ENCODE measurements at regions not wholly inside any gene's neighbourhood (a gene's known extent, or its start where the extent isn't known, plus 50 kb on each side); places are given as distances from the start of the nearest gene placed in this dataset.

DNA sequence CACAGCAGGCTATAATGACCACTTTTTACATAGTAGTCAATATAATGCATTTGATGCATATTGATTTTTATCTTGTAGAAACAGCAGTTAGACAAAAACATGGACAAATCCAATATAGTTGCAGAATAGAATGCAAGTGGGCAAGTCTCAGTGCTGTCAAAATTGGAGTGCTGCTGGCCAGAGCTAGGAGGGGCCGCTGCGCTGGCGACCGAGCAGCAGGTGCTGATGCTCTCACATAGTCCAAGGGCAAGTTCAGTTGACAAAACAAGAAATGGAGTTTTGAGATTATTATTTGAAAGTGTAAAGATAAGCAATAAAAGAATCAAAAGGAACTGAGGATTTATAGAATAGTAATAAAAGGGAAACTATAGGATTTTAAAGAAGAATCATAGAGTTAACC is 60.6 kb upstream of the CDK20 start:
- no peak overlapping the region for H3K4me3 ChIP-seq
- ChIA-PET CTCF (no interaction called here), POLR2A (no interaction called here)
- ATAC-seq (no peak), DNase-seq (ENCODE audit: low read depth in 1 of 2, low spot score in 1 of 2) (no peak), FAIRE-seq (no peak)
- TF ChIP-seq, protein P1, sequence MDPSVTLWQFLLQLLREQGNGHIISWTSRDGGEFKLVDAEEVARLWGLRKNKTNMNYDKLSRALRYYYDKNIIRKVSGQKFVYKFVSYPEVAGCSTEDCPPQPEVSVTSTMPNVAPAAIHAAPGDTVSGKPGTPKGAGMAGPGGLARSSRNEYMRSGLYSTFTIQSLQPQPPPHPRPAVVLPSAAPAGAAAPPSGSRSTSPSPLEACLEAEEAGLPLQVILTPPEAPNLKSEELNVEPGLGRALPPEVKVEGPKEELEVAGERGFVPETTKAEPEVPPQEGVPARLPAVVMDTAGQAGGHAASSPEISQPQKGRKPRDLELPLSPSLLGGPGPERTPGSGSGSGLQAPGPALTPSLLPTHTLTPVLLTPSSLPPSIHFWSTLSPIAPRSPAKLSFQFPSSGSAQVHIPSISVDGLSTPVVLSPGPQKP (IDR thresholded peaks at IDR 0.05; ENCODE audit: low read depth, low read length) = no peak
- TF ChIP-seq JUNB (IDR thresholded peaks at IDR 0.05) (no peak), SMC3 (IDR thresholded peaks at IDR 0.05) (no peak), ZFP36 (IDR thresholded peaks at IDR 0.05; ENCODE audit: borderline replicate concordance, partially characterized antibody) (no peak), MAZ (IDR thresholded peaks at IDR 0.05; ENCODE audit: borderline replicate concordance, low read depth, low read length) (no peak), HOXB5 (CRISPR knock-in tag; IDR thresholded peaks at IDR 0.05) (no peak), RFX5 (IDR thresholded peaks at IDR 0.05) (no peak), ZC3H11A (IDR thresholded peaks at IDR 0.05) (no peak), HEYL (CRISPR knock-in tag; IDR thresholded peaks at IDR 0.05) (no peak), ESRRA (IDR thresholded peaks at IDR 0.05; ENCODE audit: borderline replicate concordance, low read length) (no peak), POLR2AphosphoS2 (conservative IDR thresholded peaks at IDR 0.05; ENCODE audit: low read length) (no peak), JUN (IDR thresholded peaks at IDR 0.05) (no peak)
- H3K4me1 ChIP-seq = peaks cover 5% of the 10 kb centered on the region; the same call in 1 of the 3 replicates
- peaks cover 22% of the 10 kb centered on the region for H3K9me3 ChIP-seq
- no peak overlapping the region for H3K27ac ChIP-seq
- WGBS (ENCODE audit: missing lambda C conversion rate) = 93% methylated on average over 4 of the region's 4 CpGs
- H3K4me2 ChIP-seq = no peak overlapping the region

DNA sequence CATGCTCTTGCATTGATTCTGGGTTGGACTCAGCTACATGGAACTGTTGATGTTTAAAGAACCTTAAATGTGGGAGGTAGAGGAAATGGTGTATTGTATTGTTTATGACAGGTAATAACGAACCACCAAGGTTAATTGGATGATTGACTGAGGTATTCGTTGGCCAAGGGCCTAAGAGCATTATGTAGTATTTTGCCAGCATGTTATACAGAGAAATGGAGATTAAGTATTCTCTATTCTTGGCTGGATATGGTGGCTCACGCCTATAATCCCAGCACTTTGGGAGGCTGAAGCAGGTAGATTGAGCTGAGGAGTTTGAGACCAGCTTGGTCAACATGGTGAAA is 59.0 kb upstream of the CDK20 start:
- Histone ChIP-seq H3K9me3 (peaks cover 22% of the 10 kb centered on the region), H3K27ac (no peak overlapping the region), H3K4me1 (peaks cover 5% of the 10 kb centered on the region; the same call in 1 of the 3 replicates), H3K4me2 (no peak overlapping the region), H3K4me3 (no peak overlapping the region)
- ATAC-seq (no peak), DNase-seq (ENCODE audit: low read depth in 1 of 2, low spot score in 1 of 2) (no peak), FAIRE-seq (peak; percentile 89)
- CTCF ChIA-PET = interaction anchor here (1.4 kb wide), 1 partner anchor 18 kb away, joined by 4 read pairs; no protein-coding TSS in a partner anchor
- TF ChIP-seq RARB (CRISPR knock-in tag; IDR thresholded peaks at IDR 0.05) (no peak), HDAC2 (IDR thresholded peaks at IDR 0.05) (no peak), JUN (IDR thresholded peaks at IDR 0.05) (no peak), HOXB5 (CRISPR knock-in tag; IDR thresholded peaks at IDR 0.05) (no peak)
- TF ChIP-seq, protein P2, sequence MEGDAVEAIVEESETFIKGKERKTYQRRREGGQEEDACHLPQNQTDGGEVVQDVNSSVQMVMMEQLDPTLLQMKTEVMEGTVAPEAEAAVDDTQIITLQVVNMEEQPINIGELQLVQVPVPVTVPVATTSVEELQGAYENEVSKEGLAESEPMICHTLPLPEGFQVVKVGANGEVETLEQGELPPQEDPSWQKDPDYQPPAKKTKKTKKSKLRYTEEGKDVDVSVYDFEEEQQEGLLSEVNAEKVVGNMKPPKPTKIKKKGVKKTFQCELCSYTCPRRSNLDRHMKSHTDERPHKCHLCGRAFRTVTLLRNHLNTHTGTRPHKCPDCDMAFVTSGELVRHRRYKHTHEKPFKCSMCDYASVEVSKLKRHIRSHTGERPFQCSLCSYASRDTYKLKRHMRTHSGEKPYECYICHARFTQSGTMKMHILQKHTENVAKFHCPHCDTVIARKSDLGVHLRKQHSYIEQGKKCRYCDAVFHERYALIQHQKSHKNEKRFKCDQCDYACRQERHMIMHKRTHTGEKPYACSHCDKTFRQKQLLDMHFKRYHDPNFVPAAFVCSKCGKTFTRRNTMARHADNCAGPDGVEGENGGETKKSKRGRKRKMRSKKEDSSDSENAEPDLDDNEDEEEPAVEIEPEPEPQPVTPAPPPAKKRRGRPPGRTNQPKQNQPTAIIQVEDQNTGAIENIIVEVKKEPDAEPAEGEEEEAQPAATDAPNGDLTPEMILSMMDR (IDR thresholded peaks at IDR 0.05) = no peak
- POLR2A ChIA-PET = no interaction called here
- WGBS (ENCODE audit: missing lambda C conversion rate) = 47% methylated on average over 3 of the region's 3 CpGs

DNA sequence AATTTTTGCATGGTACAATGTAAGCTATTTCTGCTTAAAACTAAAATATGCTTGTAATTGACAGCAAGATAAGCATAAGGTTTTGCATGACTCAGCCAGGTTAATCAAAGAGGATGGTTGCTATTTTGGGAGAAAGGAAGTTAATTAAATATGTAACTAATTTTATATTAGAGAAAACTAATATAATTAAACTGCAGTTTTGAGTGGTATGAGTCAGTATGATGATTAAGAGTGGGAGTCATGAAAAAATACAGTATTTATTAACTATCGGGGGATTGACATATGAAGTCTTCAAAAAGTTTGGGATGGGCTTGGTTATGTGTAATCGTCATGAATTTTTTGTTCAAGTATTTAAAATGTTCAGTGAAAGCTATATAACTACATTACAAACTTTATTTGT is 54.0 kb upstream of the CDK20 start:
- ATAC-seq (no peak), FAIRE-seq (no peak), DNase-seq (ENCODE audit: low read depth in 1 of 2, low spot score in 1 of 2) (no peak)
- no peaks in the 10 kb centered on the region for H3K9me3 ChIP-seq
- 68% methylated on average over 2 of the region's 2 CpGs for WGBS (ENCODE audit: missing lambda C conversion rate)
- ChIA-PET POLR2A (no interaction called here), CTCF (interaction anchor here (0.7 to 1.8 kb wide), 3 partner anchors 14 to 207 kb away, joined by 3 to 6 read pairs (median 4); no protein-coding TSS in a partner anchor)
- no peak overlapping the region for H3K4me2 ChIP-seq
- no peak overlapping the region for H3K4me3 ChIP-seq
- peaks cover 5% of the 10 kb centered on the region; the same call in 1 of the 3 replicates for H3K4me1 ChIP-seq
- no peak overlapping the region for H3K27ac ChIP-seq
- no peak for TF ChIP-seq EHF (CRISPR knock-in tag; IDR thresholded peaks at IDR 0.05)
- TF ChIP-seq ZNF302 (CRISPR knock-in tag; IDR thresholded peaks at IDR 0.05) = no peak
- TF ChIP-seq RCOR1 (IDR thresholded peaks at IDR 0.05; ENCODE audit: low read depth, low read length) = no peak
- no peak for TF ChIP-seq MYC (IDR thresholded peaks at IDR 0.05; ENCODE audit: borderline replicate concordance, low read length)
- TF ChIP-seq, protein P3, sequence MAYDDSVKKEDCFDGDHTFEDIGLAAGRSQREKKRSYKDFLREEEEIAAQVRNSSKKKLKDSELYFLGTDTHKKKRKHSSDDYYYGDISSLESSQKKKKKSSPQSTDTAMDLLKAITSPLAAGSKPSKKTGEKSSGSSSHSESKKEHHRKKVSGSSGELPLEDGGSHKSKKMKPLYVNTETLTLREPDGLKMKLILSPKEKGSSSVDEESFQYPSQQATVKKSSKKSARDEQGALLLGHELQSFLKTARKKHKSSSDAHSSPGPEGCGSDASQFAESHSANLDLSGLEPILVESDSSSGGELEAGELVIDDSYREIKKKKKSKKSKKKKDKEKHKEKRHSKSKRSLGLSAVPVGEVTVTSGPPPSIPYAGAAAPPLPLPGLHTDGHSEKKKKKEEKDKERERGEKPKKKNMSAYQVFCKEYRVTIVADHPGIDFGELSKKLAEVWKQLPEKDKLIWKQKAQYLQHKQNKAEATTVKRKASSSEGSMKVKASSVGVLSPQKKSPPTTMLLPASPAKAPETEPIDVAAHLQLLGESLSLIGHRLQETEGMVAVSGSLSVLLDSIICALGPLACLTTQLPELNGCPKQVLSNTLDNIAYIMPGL (CRISPR knock-in tag; IDR thresholded peaks at IDR 0.05; ENCODE audit: borderline replicate concordance) = no peak
- no peak for TF ChIP-seq SMC3 (IDR thresholded peaks at IDR 0.05)
- TF ChIP-seq NR3C1 (IDR thresholded peaks at IDR 0.05) = no peak
- no peak for TF ChIP-seq RFX5 (IDR thresholded peaks at IDR 0.05)
- TF ChIP-seq CHD2 (IDR thresholded peaks at IDR 0.05; ENCODE audit: low read length, partially characterized antibody) = no peak
- TF ChIP-seq, protein P4, sequence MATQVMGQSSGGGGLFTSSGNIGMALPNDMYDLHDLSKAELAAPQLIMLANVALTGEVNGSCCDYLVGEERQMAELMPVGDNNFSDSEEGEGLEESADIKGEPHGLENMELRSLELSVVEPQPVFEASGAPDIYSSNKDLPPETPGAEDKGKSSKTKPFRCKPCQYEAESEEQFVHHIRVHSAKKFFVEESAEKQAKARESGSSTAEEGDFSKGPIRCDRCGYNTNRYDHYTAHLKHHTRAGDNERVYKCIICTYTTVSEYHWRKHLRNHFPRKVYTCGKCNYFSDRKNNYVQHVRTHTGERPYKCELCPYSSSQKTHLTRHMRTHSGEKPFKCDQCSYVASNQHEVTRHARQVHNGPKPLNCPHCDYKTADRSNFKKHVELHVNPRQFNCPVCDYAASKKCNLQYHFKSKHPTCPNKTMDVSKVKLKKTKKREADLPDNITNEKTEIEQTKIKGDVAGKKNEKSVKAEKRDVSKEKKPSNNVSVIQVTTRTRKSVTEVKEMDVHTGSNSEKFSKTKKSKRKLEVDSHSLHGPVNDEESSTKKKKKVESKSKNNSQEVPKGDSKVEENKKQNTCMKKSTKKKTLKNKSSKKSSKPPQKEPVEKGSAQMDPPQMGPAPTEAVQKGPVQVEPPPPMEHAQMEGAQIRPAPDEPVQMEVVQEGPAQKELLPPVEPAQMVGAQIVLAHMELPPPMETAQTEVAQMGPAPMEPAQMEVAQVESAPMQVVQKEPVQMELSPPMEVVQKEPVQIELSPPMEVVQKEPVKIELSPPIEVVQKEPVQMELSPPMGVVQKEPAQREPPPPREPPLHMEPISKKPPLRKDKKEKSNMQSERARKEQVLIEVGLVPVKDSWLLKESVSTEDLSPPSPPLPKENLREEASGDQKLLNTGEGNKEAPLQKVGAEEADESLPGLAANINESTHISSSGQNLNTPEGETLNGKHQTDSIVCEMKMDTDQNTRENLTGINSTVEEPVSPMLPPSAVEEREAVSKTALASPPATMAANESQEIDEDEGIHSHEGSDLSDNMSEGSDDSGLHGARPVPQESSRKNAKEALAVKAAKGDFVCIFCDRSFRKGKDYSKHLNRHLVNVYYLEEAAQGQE (IDR thresholded peaks at IDR 0.05) = no peak
- no peak for TF ChIP-seq NPAS2 (CRISPR knock-in tag; IDR thresholded peaks at IDR 0.05; ENCODE audit: borderline replicate concordance)
- TF ChIP-seq FOSB (CRISPR knock-in tag; IDR thresholded peaks at IDR 0.05) = no peak
- TF ChIP-seq, protein P1 (IDR thresholded peaks at IDR 0.05; ENCODE audit: low read depth, low read length) = no peak
- no peak for TF ChIP-seq CBX8 (IDR thresholded peaks at IDR 0.05)

Measured in A549 (cell line).